ENCODE measurements at regions not wholly inside any gene's neighbourhood (a gene's known extent, or its start where the extent isn't known, plus 50 kb on each side); places are given as distances from the start of the nearest gene placed in this dataset.

- ATAC-seq (ENCODE audit: poor library complexity), result no peak
- intact Hi-C loops (cut with DNase I), result no loop called here
- DNase-seq, result no peak
These were observed 330.5 kb upstream of the B3GALT2 start for GRCh38 chr1:193516755-193517388.

GRCh38 chr1:193514397-193514796, 328.0 kb upstream of the B3GALT2 start:
- intact Hi-C loops (cut with DNase I), result no loop called here
- DNase-seq, result no peak
- ATAC-seq (ENCODE audit: poor library complexity), result no peak

- intact Hi-C loops (cut with DNase I), result no loop called here
- no peak for ATAC-seq (ENCODE audit: poor library complexity)
These were observed 326.6 kb upstream of the B3GALT2 start for GRCh38 chr1:193513032-193513431.

GRCh38 chr1:193504920-193505319, 318.5 kb upstream of the B3GALT2 start:
- no peak for DNase-seq
- intact Hi-C loops (cut with DNase I), result no loop called here
- no peak for ATAC-seq (ENCODE audit: poor library complexity)

More at GRCh38 chr1:193513032-193513431, 326.6 kb upstream of the B3GALT2 start:
- no peak for DNase-seq

- ATAC-seq (ENCODE audit: poor library complexity), result no peak
- no peak for DNase-seq
- intact Hi-C loops (cut with DNase I), result no loop called here
These were observed 311.8 kb upstream of the B3GALT2 start for GRCh38 chr1:193498088-193498655.

- DNase-seq (no peak), ATAC-seq (ENCODE audit: poor library complexity) (no peak)
- intact Hi-C loops (cut with DNase I), result no loop called here
These were observed 308.0 kb upstream of the B3GALT2 start for GRCh38 chr1:193494368-193494767.

GRCh38 chr1:193489191-193489590, 302.8 kb upstream of the B3GALT2 start:
- intact Hi-C loops (cut with DNase I), result no loop called here
- ATAC-seq (ENCODE audit: poor library complexity) (no peak), DNase-seq (no peak)

- intact Hi-C loops (cut with DNase I), result no loop called here
- DNase-seq, result no peak
- peak; percentile 61 for ATAC-seq (ENCODE audit: poor library complexity)
These were observed 301.3 kb upstream of the B3GALT2 start for GRCh38 chr1:193487722-193488121.

GRCh38 chr1:193486671-193487229, 300.3 kb upstream of the B3GALT2 start:
- intact Hi-C loops (cut with DNase I), result no loop called here
- no peak for ATAC-seq (ENCODE audit: poor library complexity)
- no peak for DNase-seq

GRCh38 chr1:193480755-193481154, 294.3 kb upstream of the B3GALT2 start:
- intact Hi-C loops (cut with DNase I), result no loop called here
- DNase-seq (no peak), ATAC-seq (ENCODE audit: poor library complexity) (peak; percentile 34)

- ATAC-seq (ENCODE audit: poor library complexity) (no peak), DNase-seq (no peak)
- intact Hi-C loops (cut with DNase I), result no loop called here
These were observed 292.8 kb upstream of the B3GALT2 start for GRCh38 chr1:193479187-193479586.

GRCh38 chr1:193476748-193477147, 290.3 kb upstream of the B3GALT2 start:
- intact Hi-C loops (cut with DNase I), result no loop called here
- no peak for ATAC-seq (ENCODE audit: poor library complexity)
- DNase-seq, result no peak

- ATAC-seq (ENCODE audit: poor library complexity) (no peak), DNase-seq (no peak)
- intact Hi-C loops (cut with DNase I), result no loop called here
These were observed 287.5 kb upstream of the B3GALT2 start for GRCh38 chr1:193473932-193474331.

GRCh38 chr1:193472838-193473398, 286.5 kb upstream of the B3GALT2 start:
- intact Hi-C loops (cut with DNase I), result no loop called here
- no peak for ATAC-seq (ENCODE audit: poor library complexity)
- no peak for DNase-seq

- ATAC-seq (ENCODE audit: poor library complexity), result no peak
These were observed 286.0 kb upstream of the B3GALT2 start for GRCh38 chr1:193472430-193472829.

GRCh38 chr1:193471981-193472380, 285.6 kb upstream of the B3GALT2 start:
- intact Hi-C loops (cut with DNase I), result no loop called here
- DNase-seq (no peak), ATAC-seq (ENCODE audit: poor library complexity) (no peak)

More at GRCh38 chr1:193472430-193472829, 286.0 kb upstream of the B3GALT2 start:
- no peak for DNase-seq
- intact Hi-C loops (cut with DNase I), result no loop called here

- intact Hi-C loops (cut with DNase I), result no loop called here
- no peak for DNase-seq
These were observed 277.0 kb upstream of the B3GALT2 start for GRCh38 chr1:193463326-193463932.

GRCh38 chr1:193462629-193463320, 276.4 kb upstream of the B3GALT2 start:
- DNase-seq (no peak), ATAC-seq (ENCODE audit: poor library complexity) (no peak)
- intact Hi-C loops (cut with DNase I), result no loop called here

More at GRCh38 chr1:193463326-193463932, 277.0 kb upstream of the B3GALT2 start:
- no peak for ATAC-seq (ENCODE audit: poor library complexity)

- ATAC-seq (ENCODE audit: poor library complexity), result no peak
- intact Hi-C loops (cut with DNase I), result no loop called here
- DNase-seq, result no peak
These were observed 272.2 kb upstream of the B3GALT2 start for GRCh38 chr1:193458628-193459027.

Data from Right ventricle myocardium superior (tissue), 1 donor.